ENCODE measurements at regions not wholly inside any gene's neighbourhood (a gene's known extent, or its start where the extent isn't known, plus 50 kb on each side); places are given as distances from the start of the nearest gene placed in this dataset.

DNA sequence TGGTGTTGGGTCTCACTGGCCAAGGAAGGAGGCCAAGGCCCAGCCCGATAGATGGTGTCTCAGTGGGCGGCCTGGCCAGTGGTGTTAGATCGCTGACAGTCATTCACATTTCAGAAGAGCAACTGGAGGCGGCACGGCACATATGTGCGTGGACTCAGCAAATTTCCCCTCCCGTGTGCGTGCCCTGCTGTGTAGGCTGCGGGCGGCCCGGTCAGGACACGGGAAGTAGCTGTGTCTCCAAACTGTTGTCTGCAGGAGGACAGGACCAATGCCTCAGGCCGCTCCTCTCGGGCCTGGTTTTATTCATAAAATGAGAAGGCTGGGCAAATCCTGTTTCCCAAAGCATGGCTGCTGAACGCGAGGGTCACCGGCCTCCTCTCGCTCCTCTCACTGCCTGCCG is 711.7 kb downstream of the BRD1 start:
- Histone ChIP-seq H3K4me3 (ENCODE audit: low read length) (no peak overlapping the region), H3K27ac (ENCODE audit: low read depth, low read length) (no peak overlapping the region), H3K36me3 (ENCODE audit: control insufficient read depth, low read length) (no peaks in the 10 kb centered on the region), H3K27me3 (ENCODE audit: control insufficient read depth, low read length) (no peaks in the 10 kb centered on the region), H3F3A (ENCODE audit: control insufficient read depth, insufficient read depth) (no peaks in the 10 kb centered on the region), H3K9me2 (replicated peaks; ENCODE audit: control insufficient read depth, low read length) (no peaks in the 10 kb centered on the region), H3K9me3 (ENCODE audit: control insufficient read depth, insufficient read depth, low read length) (peaks cover 12% of the 10 kb centered on the region; the same call in 1 of the 2 replicates), H4K20me1 (ENCODE audit: control insufficient read depth, insufficient read depth, low read depth, low read length) (no peaks in the 10 kb centered on the region), H3K4me2 (ENCODE audit: low read length) (no peak overlapping the region), H3K79me2 (ENCODE audit: control insufficient read depth, low read length) (no peaks in the 10 kb centered on the region), H3K4me1 (ENCODE audit: control insufficient read depth, low read length) (no peaks in the 10 kb centered on the region)
- TF ChIP-seq EZH2phosphoT487 (IDR thresholded peaks at IDR 0.05; ENCODE audit: borderline replicate concordance, low read length), result no peak
- TF ChIP-seq, protein P1, sequence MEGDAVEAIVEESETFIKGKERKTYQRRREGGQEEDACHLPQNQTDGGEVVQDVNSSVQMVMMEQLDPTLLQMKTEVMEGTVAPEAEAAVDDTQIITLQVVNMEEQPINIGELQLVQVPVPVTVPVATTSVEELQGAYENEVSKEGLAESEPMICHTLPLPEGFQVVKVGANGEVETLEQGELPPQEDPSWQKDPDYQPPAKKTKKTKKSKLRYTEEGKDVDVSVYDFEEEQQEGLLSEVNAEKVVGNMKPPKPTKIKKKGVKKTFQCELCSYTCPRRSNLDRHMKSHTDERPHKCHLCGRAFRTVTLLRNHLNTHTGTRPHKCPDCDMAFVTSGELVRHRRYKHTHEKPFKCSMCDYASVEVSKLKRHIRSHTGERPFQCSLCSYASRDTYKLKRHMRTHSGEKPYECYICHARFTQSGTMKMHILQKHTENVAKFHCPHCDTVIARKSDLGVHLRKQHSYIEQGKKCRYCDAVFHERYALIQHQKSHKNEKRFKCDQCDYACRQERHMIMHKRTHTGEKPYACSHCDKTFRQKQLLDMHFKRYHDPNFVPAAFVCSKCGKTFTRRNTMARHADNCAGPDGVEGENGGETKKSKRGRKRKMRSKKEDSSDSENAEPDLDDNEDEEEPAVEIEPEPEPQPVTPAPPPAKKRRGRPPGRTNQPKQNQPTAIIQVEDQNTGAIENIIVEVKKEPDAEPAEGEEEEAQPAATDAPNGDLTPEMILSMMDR (IDR thresholded peaks at IDR 0.05; ENCODE audit: low read depth, low read length, poor library complexity, severe bottlenecking), result no peak

- H3K27me3 ChIP-seq (ENCODE audit: control insufficient read depth, low read length), result no peaks in the 10 kb centered on the region
- TF ChIP-seq EZH2phosphoT487 (IDR thresholded peaks at IDR 0.05; ENCODE audit: borderline replicate concordance, low read length), result no peak
- TF ChIP-seq, protein P1 (IDR thresholded peaks at IDR 0.05; ENCODE audit: low read depth, low read length, poor library complexity, severe bottlenecking), result no peak
- no peaks in the 10 kb centered on the region for H3K4me1 ChIP-seq (ENCODE audit: control insufficient read depth, low read length)
These were observed 712.5 kb downstream of the BRD1 start for GRCh38 chr22:49115197-49115596.

DNA sequence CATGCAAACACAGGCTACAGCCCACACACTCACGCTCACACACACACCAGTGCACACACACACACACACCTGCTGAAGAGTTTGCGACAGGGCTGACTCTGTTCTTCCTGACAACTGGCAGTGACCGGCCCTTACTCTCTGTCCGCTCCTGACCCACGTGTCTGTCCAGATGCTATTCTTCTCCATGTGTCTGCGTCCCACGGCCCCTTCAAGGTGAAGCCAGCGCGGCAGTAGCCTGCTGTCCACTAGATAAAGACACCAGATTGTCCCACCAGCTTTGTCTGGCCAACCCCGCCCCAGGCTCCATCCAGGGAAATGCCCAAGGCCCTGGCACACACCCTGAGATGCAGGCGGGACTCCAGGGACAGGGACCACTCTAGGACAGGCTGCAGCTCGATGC is 713.9 kb downstream of the BRD1 start:
- H3F3A ChIP-seq (ENCODE audit: control insufficient read depth, insufficient read depth), result no peaks in the 10 kb centered on the region
- H3K9me3 ChIP-seq (ENCODE audit: control insufficient read depth, insufficient read depth, low read length), result peaks cover 5% of the 10 kb centered on the region; the same call in 1 of the 2 replicates
- no peaks in the 10 kb centered on the region for H3K27me3 ChIP-seq (ENCODE audit: control insufficient read depth, low read length)
- TF ChIP-seq EZH2phosphoT487 (IDR thresholded peaks at IDR 0.05; ENCODE audit: borderline replicate concordance, low read length), result no peak
- TF ChIP-seq, protein P1 (IDR thresholded peaks at IDR 0.05; ENCODE audit: low read depth, low read length, poor library complexity, severe bottlenecking), result no peak
- no peak overlapping the region for H3K4me2 ChIP-seq (ENCODE audit: low read length)
- no peaks in the 10 kb centered on the region for H4K20me1 ChIP-seq (ENCODE audit: control insufficient read depth, insufficient read depth, low read depth, low read length)
- no peak overlapping the region for H3K27ac ChIP-seq (ENCODE audit: low read depth, low read length)
- no peak overlapping the region for H3K4me3 ChIP-seq (ENCODE audit: low read length)
- H3K9me2 ChIP-seq (replicated peaks; ENCODE audit: control insufficient read depth, low read length), result no peaks in the 10 kb centered on the region
- no peaks in the 10 kb centered on the region for H3K36me3 ChIP-seq (ENCODE audit: control insufficient read depth, low read length)
- H3K79me2 ChIP-seq (ENCODE audit: control insufficient read depth, low read length), result no peaks in the 10 kb centered on the region
- no peaks in the 10 kb centered on the region for H3K4me1 ChIP-seq (ENCODE audit: control insufficient read depth, low read length)

More at GRCh38 chr22:49115197-49115596, 712.5 kb downstream of the BRD1 start:
- Histone ChIP-seq H3K4me3 (ENCODE audit: low read length) (no peak overlapping the region), H3F3A (ENCODE audit: control insufficient read depth, insufficient read depth) (no peaks in the 10 kb centered on the region), H3K79me2 (ENCODE audit: control insufficient read depth, low read length) (no peaks in the 10 kb centered on the region), H3K9me2 (replicated peaks; ENCODE audit: control insufficient read depth, low read length) (no peaks in the 10 kb centered on the region), H3K4me2 (ENCODE audit: low read length) (no peak overlapping the region), H4K20me1 (ENCODE audit: control insufficient read depth, insufficient read depth, low read depth, low read length) (no peaks in the 10 kb centered on the region), H3K27ac (ENCODE audit: low read depth, low read length) (no peak overlapping the region), H3K36me3 (ENCODE audit: control insufficient read depth, low read length) (no peaks in the 10 kb centered on the region), H3K9me3 (ENCODE audit: control insufficient read depth, insufficient read depth, low read length) (peaks cover 12% of the 10 kb centered on the region; the same call in 1 of the 2 replicates)
